CD8-positive, alpha-beta memory T cell (primary cell): ENCODE measurements at regions not wholly inside any gene's neighbourhood (a gene's known extent, or its start where the extent isn't known, plus 50 kb on each side); places are given as distances from the start of the nearest gene placed in this dataset.

Experiments
- CTCF ChIA-PET: fragments of 350-600 bp; sonication (Branson Sonifier 250); formaldehyde crosslinking; loops from one replicate; lab custom pipeline; 2021; ENCODE audit warnings: antibody characterized with exemption; lab: Charles Lee
- POLR2A ChIA-PET: fragments of 350-600 bp; sonication (Branson Sonifier 250); formaldehyde crosslinking; loops from one replicate; lab custom pipeline; 2021; ENCODE audit warnings: antibody characterized with exemption; lab: Charles Lee
- DNase-seq, 5 donors: peaks; one replicate each; pipeline versions ENCODE4 v3.0.0 to v3.0.0-alpha.2; 2020 to 2022; ENCODE audit warnings: mixed read lengths in 1 of 5
- H3K27ac ChIP-seq: one replicate; pipeline ENCODE4 v1.7.0; 2013; ENCODE audit warnings: low read depth, mild to moderate bottlenecking, low read length, moderate library complexity
- H3K27me3 ChIP-seq: 2 replicates; pipeline ENCODE4 v1.7.0; 2013; ENCODE audit warnings: low read length, mild to moderate bottlenecking; ENCODE audit not compliant: insufficient read depth, poor library complexity, severe bottlenecking
- H3K36me3 ChIP-seq: 2 replicates; pipeline ENCODE4 v1.7.0; 2013; ENCODE audit warnings: mild to moderate bottlenecking, low read length, moderate library complexity; ENCODE audit not compliant: insufficient read depth
- H3K4me1 ChIP-seq: 2 replicates; pipeline ENCODE4 v1.7.0; 2013; ENCODE audit warnings: mild to moderate bottlenecking, low read length, moderate library complexity; ENCODE audit not compliant: insufficient read depth
- H3K4me3 ChIP-seq: 2 replicates; pipeline ENCODE4 v1.7.0; 2013; ENCODE audit warnings: mild to moderate bottlenecking, low read length
- H3K9me3 ChIP-seq: 2 replicates; pipeline ENCODE4 v1.7.0; 2013; ENCODE audit warnings: mild to moderate bottlenecking, low read length
- H3K27ac Mint-ChIP-seq, 8 donors: one replicate each; pipeline ENCODE4 v1.8.0; 2020 to 2021; ENCODE audit warnings: mixed read lengths in 8 of 8, mild to moderate bottlenecking in 6 of 8, inconsistent platforms in 3 of 8, moderate library complexity in 3 of 8
- H3K27me3 Mint-ChIP-seq, 2 donors: one replicate each; pipeline ENCODE4 v1.8.0; 2020 to 2021; ENCODE audit warnings: mixed read lengths in 2 of 2, mild to moderate bottlenecking in 1 of 2, moderate library complexity in 1 of 2
- H3K36me3 Mint-ChIP-seq, 3 donors: one replicate each; pipeline ENCODE4 v1.8.0; 2020 to 2021; ENCODE audit warnings: mixed read lengths in 3 of 3, inconsistent platforms in 1 of 3, mild to moderate bottlenecking in 1 of 3
- H3K4me1 Mint-ChIP-seq, 3 donors: one replicate each; pipeline ENCODE4 v1.8.0; 2020 to 2021; ENCODE audit warnings: mixed read lengths in 3 of 3, inconsistent platforms in 1 of 3, mild to moderate bottlenecking in 1 of 3
- H3K4me3 Mint-ChIP-seq, 7 donors: one replicate each; pipeline ENCODE4 v1.8.0; 2020 to 2021; ENCODE audit warnings: mixed read lengths in 7 of 7, mild to moderate bottlenecking in 6 of 7, moderate library complexity in 4 of 7, inconsistent platforms in 2 of 7
- H3K9me3 Mint-ChIP-seq, 5 donors: one replicate each; pipeline ENCODE4 v1.8.0; 2020 to 2022; ENCODE audit warnings: mixed read lengths in 5 of 5, mild to moderate bottlenecking in 3 of 5, moderate library complexity in 2 of 5, inconsistent platforms in 1 of 5

GRCh38 chr2:198351647-198352046 is 547.3 kb downstream of the PLCL1 start:
- H3K27me3 ChIP-seq = no peaks in the 10 kb centered on the region
- H3K4me3 ChIP-seq = no peak overlapping the region
- POLR2A ChIA-PET = no interaction called here
- no peaks in the 10 kb centered on the region for H3K9me3 ChIP-seq
- Mint-ChIP-seq H3K27ac (no peak overlapping the region), H3K27me3 (peaks cover 3 to 7% of the 10 kb centered on the region in 2 donors), H3K36me3 (no peaks in the 10 kb centered on the region), H3K4me3 (no peak overlapping the region), H3K4me1 (no peaks in the 10 kb centered on the region), H3K9me3 (peaks cover 0 to 2% (median 0%) of the 10 kb centered on the region in 5 donors)
- CTCF ChIA-PET = no interaction called here
- DNase-seq = no peak
- H3K4me1 ChIP-seq = no peaks in the 10 kb centered on the region
- H3K27ac ChIP-seq = no peak overlapping the region
- H3K36me3 ChIP-seq = no peaks in the 10 kb centered on the region

- Histone ChIP-seq H3K27me3 (no peaks in the 10 kb centered on the region), H3K9me3 (no peaks in the 10 kb centered on the region), H3K4me1 (no peaks in the 10 kb centered on the region), H3K4me3 (no peak overlapping the region), H3K27ac (no peak overlapping the region), H3K36me3 (no peaks in the 10 kb centered on the region)
- H3K4me3 Mint-ChIP-seq = no peak overlapping the region
- H3K27ac Mint-ChIP-seq = no peak overlapping the region
- CTCF ChIA-PET = no interaction called here
- DNase-seq = no peak
- no peaks in the 10 kb centered on the region for H3K4me1 Mint-ChIP-seq
- POLR2A ChIA-PET = no interaction called here
- H3K36me3 Mint-ChIP-seq = no peaks in the 10 kb centered on the region
- H3K27me3 Mint-ChIP-seq = peaks cover 3 to 7% of the 10 kb centered on the region in 2 donors
- peaks cover 0 to 2% (median 0%) of the 10 kb centered on the region in 5 donors for H3K9me3 Mint-ChIP-seq
Measured at GRCh38 chr2:198347946-198348345, 543.6 kb downstream of the PLCL1 start.

DNA sequence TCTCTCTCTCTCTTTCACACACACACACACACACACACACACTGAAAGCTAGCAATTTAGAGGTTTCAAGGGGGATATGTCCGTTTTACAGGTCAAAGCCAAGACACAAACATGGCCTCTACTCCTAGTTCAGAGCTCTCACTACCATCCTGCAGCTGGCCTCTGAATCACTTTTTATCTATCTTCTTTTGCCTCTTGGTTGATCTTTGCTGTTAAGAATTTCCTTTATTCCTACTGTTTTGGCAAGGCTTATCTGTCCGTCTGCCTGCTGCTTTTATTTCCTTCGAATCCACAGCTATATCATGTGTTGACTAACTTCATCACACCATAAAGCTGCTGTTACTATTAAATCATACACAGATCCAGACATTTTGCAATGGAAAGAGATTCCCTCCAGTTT is 543.0 kb downstream of the PLCL1 start:
- H3K9me3 Mint-ChIP-seq = peaks cover 0 to 2% (median 0%) of the 10 kb centered on the region in 5 donors
- Histone ChIP-seq H3K27me3 (no peaks in the 10 kb centered on the region), H3K9me3 (no peaks in the 10 kb centered on the region), H3K4me3 (no peak overlapping the region), H3K27ac (no peak overlapping the region), H3K4me1 (no peaks in the 10 kb centered on the region), H3K36me3 (no peaks in the 10 kb centered on the region)
- no peaks in the 10 kb centered on the region for H3K36me3 Mint-ChIP-seq
- ChIA-PET POLR2A (no interaction called here), CTCF (no interaction called here)
- no peak for DNase-seq
- no peaks in the 10 kb centered on the region for H3K4me1 Mint-ChIP-seq
- H3K27me3 Mint-ChIP-seq = peaks cover 3 to 4% of the 10 kb centered on the region in 2 donors
- H3K27ac Mint-ChIP-seq = no peak overlapping the region
- H3K4me3 Mint-ChIP-seq = no peak overlapping the region

DNA sequence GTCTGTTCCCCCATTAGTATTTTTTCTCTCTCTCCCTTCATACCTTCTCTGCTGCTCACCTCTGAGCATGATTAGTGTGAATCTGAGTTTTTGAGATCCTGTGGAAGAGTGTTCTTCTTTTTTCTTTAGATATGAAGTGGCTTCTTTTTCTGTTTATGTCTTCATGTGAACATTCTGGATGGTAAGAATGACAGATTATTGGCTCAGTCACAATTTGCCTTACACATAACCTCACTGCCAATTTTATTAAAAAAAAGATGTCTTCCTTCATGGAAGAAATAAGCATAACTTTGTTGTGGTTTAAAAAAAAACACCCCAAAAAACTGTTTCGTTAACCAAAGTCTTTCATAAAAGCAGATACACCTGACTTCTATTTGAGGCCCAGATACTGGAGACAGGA is 539.1 kb downstream of the PLCL1 start:
- Mint-ChIP-seq H3K27me3 (peaks cover 5 to 9% of the 10 kb centered on the region in 2 donors), H3K27ac (peak overlapping the region in 1 of 8 donors; percentile 22), H3K4me3 (no peak overlapping the region), H3K4me1 (no peaks in the 10 kb centered on the region), H3K36me3 (no peaks in the 10 kb centered on the region), H3K9me3 (peaks cover 0 to 2% (median 0%) of the 10 kb centered on the region in 5 donors)
- ChIA-PET POLR2A (no interaction called here), CTCF (no interaction called here)
- H3K9me3 ChIP-seq = no peaks in the 10 kb centered on the region
- H3K4me3 ChIP-seq = no peak overlapping the region
- no peaks in the 10 kb centered on the region for H3K36me3 ChIP-seq
- no peak overlapping the region for H3K27ac ChIP-seq
- DNase-seq = no peak
- H3K27me3 ChIP-seq = no peaks in the 10 kb centered on the region
- H3K4me1 ChIP-seq = no peaks in the 10 kb centered on the region

- ChIA-PET CTCF (no interaction called here), POLR2A (no interaction called here)
- no peak overlapping the region for H3K4me3 Mint-ChIP-seq
- no peaks in the 10 kb centered on the region for H3K36me3 Mint-ChIP-seq
- H3K9me3 ChIP-seq = no peaks in the 10 kb centered on the region
- H3K27me3 ChIP-seq = no peaks in the 10 kb centered on the region
- no peak overlapping the region for H3K27ac ChIP-seq
- H3K4me1 Mint-ChIP-seq = no peaks in the 10 kb centered on the region
- DNase-seq = no peak
- H3K27ac Mint-ChIP-seq = no peak overlapping the region
- H3K4me3 ChIP-seq = no peak overlapping the region
- H3K36me3 ChIP-seq = no peaks in the 10 kb centered on the region
- peaks cover 11 to 13% of the 10 kb centered on the region in 2 donors for H3K27me3 Mint-ChIP-seq
- H3K9me3 Mint-ChIP-seq = no peaks in the 10 kb centered on the region
- no peaks in the 10 kb centered on the region for H3K4me1 ChIP-seq
Measured at GRCh38 chr2:198340846-198341245, 536.5 kb downstream of the PLCL1 start.

DNA sequence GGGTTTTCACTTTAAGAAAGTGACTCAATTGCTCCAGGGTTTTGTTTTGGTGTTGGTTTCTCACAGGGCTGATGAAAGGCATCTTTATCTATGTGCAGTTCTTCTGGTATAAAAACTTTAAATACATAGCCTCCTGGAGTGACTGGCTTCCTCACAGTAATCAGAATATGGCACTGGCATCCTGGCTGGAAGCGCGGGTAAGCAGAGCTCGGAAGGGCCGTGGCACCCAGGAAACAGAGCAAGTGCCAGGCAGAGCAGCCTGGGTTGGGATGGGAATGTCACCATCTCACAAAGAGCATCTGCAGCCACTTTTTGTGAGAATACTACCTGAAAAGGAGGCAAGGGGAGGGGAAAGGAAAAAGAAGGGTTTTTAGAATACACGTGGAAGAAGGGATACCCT is 534.7 kb downstream of the PLCL1 start:
- peaks cover 8 to 13% of the 10 kb centered on the region in 2 donors for H3K27me3 Mint-ChIP-seq
- CTCF ChIA-PET = no interaction called here
- H3K4me1 Mint-ChIP-seq = no peaks in the 10 kb centered on the region
- H3K36me3 Mint-ChIP-seq = no peaks in the 10 kb centered on the region
- H3K4me1 ChIP-seq = no peaks in the 10 kb centered on the region
- H3K4me3 ChIP-seq = no peak overlapping the region
- no peaks in the 10 kb centered on the region for H3K9me3 Mint-ChIP-seq
- H3K27ac ChIP-seq = no peak overlapping the region
- H3K4me3 Mint-ChIP-seq = no peak overlapping the region
- no peak overlapping the region for H3K27ac Mint-ChIP-seq
- POLR2A ChIA-PET = no interaction called here
- H3K36me3 ChIP-seq = no peaks in the 10 kb centered on the region
- H3K27me3 ChIP-seq = no peaks in the 10 kb centered on the region
- no peaks in the 10 kb centered on the region for H3K9me3 ChIP-seq
- no peak for DNase-seq

GRCh38 chr2:198337368-198337767 is 533.0 kb downstream of the PLCL1 start:
- Mint-ChIP-seq H3K9me3 (no peaks in the 10 kb centered on the region), H3K4me1 (no peaks in the 10 kb centered on the region), H3K27ac (no peak overlapping the region), H3K36me3 (no peaks in the 10 kb centered on the region), H3K27me3 (peaks cover 8 to 19% of the 10 kb centered on the region in 2 donors), H3K4me3 (no peak overlapping the region)
- Histone ChIP-seq H3K4me3 (no peak overlapping the region), H3K27ac (no peak overlapping the region), H3K36me3 (no peaks in the 10 kb centered on the region), H3K9me3 (no peaks in the 10 kb centered on the region), H3K4me1 (no peaks in the 10 kb centered on the region), H3K27me3 (no peaks in the 10 kb centered on the region)
- DNase-seq = no peak
- ChIA-PET POLR2A (no interaction called here), CTCF (no interaction called here)

GRCh38 chr2:198328454-198328853 is 524.1 kb downstream of the PLCL1 start:
- no peak for DNase-seq
- no peak overlapping the region for H3K4me3 ChIP-seq
- H3K36me3 Mint-ChIP-seq = no peaks in the 10 kb centered on the region
- H3K9me3 ChIP-seq = no peaks in the 10 kb centered on the region
- H3K27me3 Mint-ChIP-seq = peaks cover 6 to 39% of the 10 kb centered on the region in 2 donors
- H3K4me1 ChIP-seq = peaks cover 16% of the 10 kb centered on the region
- no peak overlapping the region for H3K4me3 Mint-ChIP-seq
- H3K9me3 Mint-ChIP-seq = no peaks in the 10 kb centered on the region
- ChIA-PET POLR2A (no interaction called here), CTCF (no interaction called here)
- no peak overlapping the region for H3K27ac Mint-ChIP-seq
- no peak overlapping the region for H3K27ac ChIP-seq
- H3K27me3 ChIP-seq = peaks cover 4% of the 10 kb centered on the region
- H3K36me3 ChIP-seq = no peaks in the 10 kb centered on the region
- peaks cover 21 to 30% (median 25%) of the 10 kb centered on the region in 3 donors for H3K4me1 Mint-ChIP-seq

- no peak for DNase-seq
- Mint-ChIP-seq H3K9me3 (no peaks in the 10 kb centered on the region), H3K4me3 (no peak overlapping the region), H3K27me3 (peaks cover 6 to 40% of the 10 kb centered on the region in 2 donors), H3K36me3 (no peaks in the 10 kb centered on the region), H3K4me1 (peaks cover 21 to 30% (median 25%) of the 10 kb centered on the region in 3 donors), H3K27ac (no peak overlapping the region)
- Histone ChIP-seq H3K4me3 (no peak overlapping the region), H3K4me1 (peaks cover 16% of the 10 kb centered on the region), H3K27ac (no peak overlapping the region), H3K36me3 (no peaks in the 10 kb centered on the region), H3K9me3 (no peaks in the 10 kb centered on the region), H3K27me3 (peaks cover 5% of the 10 kb centered on the region)
- ChIA-PET CTCF (no interaction called here), POLR2A (no interaction called here)
Measured at GRCh38 chr2:198327526-198327925, 523.1 kb downstream of the PLCL1 start.
